NCI-H446 treated with DMSO at 0.1 percent for 48 hours (cell line): ENCODE measurements at regions not wholly inside any gene's neighbourhood (a gene's known extent, or its start where the extent isn't known, plus 50 kb on each side); places are given as distances from the start of the nearest gene placed in this dataset.
"Not testable (repeated sequence)": the region's sequence is repeated elsewhere in the genome, so short reads cannot be mapped to it uniquely, and the experiment has no call there.

Experiments used
- DNase-seq: peaks from one replicate; lab custom pipeline; 2025; lab: John Stamatoyannopoulos, UW

DNA sequence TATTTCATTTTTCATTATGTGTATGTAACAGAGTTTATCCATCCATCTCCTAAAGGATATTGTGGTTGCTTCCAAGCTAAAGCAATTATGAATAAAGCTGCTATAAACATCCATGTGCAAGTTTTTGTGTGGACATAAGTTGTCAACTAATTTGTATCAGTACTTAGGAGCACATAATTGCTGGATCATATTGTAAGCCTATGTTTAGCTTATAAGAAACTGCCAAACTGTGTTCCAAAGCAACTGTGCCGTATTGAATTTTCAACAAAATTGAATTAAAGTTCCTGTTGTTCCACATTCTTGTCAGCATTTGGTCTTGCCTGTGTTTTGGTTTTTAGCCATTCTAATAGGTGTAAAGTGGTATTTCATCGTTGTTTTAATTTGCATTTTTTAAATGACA, 416.9 kb downstream of the SLC6A15 start:
- DNase-seq = no peak

DNA sequence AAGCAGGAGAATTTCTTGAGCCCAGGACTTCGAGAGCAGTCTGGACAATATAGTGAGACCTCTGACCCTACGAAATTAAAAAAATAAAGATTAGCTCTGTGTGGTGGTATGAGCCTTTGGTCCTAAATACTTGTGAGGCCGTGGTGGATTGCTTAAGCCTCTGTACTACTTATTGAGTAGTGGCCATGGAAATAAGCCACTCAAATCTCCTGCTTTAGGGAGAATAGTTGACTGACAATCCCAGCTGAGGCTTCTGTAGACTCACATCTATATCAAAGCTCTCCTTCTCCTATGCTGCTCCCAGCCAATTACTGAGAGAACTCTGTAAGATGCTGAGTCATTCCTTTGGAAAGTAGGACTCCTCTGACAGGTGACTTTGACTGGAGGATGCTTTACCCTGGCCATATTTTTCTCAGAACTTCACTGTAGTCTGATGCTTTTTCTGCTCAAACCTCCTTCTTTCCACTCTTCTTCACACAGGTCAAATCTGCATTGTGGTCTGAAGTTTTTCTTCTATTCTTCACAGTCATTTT, 420.2 kb downstream of the SLC6A15 start:
- DNase-seq = no peak

DNA sequence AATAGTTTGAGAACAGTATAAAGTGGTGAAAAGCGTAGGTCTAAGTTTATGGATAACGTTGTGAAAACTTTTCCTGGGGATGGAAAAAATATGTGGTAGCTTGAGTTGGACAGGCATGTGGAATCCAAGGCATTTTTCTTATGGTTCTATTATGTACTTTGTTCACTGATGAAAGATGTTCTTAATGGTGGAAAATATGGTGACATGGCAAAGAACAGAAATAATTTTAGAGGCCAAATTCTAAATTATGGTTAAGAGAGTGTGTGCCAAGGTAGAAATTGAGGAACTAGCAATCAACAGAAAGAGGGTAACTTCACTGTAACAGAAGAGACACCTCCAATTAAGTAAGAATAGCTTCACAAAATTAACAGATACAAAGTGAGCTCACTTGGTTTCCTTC, 427.8 kb downstream of the SLC6A15 start:
- DNase-seq = no peak

DNA sequence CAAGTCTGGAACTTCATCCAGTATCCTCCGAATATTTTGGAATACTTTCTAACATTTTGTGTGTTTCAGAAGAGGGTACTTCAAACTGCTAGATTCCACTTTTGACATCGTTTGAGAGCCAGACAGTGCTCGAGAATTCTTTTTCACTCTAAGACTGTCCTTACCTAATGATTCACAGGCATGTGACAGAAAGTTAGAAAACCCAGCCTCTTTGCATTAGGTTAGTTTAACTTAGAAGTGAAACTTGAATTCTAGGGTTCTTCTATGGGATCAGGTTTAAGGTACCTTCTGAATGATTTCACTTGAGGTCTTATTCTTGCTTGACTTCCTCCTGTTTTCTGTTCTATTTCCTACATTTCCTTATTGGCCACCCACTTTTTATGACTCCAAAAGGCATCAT, 431.8 kb downstream of the SLC6A15 start:
- DNase-seq = no peak

DNA sequence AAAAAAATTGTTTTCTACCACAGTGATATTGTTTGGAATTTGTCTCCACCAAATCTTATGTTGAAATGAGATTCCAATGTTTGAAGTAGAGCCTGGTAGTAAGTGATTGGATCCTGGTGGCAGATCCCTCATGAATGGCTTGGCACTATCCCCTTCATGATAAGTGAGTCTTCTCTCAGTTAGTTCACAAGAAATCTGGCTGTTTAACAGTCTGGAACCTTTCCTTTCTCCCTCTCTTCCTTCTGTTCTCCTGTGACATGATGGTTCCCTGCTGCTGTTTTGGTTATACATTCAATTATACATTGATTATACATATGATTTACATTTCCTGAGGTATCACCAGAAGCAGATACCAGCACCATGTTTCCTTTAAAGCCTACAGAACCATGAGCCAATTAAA, 442.2 kb downstream of the SLC6A15 start:
- DNase-seq = no peak

DNA sequence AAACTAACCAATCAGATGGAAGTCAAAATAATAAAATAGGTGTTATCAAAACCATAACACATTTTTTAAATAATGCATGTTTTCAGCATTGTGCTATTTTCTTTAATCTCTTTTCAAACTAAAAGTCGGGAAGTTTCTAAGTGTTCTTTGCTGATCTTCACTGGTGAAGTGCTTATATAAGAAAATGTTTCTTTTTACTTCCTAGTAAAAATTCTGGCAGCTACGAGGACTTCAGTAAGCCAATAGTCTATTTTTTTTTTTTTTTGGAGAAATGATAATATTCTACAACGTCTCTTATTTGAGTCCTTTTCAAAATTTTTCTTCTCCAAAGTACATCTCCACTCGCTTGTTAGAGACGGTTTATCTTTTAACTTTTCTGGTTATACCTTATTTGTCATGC, 448.0 kb downstream of the SLC6A15 start:
- DNase-seq = no peak

DNA sequence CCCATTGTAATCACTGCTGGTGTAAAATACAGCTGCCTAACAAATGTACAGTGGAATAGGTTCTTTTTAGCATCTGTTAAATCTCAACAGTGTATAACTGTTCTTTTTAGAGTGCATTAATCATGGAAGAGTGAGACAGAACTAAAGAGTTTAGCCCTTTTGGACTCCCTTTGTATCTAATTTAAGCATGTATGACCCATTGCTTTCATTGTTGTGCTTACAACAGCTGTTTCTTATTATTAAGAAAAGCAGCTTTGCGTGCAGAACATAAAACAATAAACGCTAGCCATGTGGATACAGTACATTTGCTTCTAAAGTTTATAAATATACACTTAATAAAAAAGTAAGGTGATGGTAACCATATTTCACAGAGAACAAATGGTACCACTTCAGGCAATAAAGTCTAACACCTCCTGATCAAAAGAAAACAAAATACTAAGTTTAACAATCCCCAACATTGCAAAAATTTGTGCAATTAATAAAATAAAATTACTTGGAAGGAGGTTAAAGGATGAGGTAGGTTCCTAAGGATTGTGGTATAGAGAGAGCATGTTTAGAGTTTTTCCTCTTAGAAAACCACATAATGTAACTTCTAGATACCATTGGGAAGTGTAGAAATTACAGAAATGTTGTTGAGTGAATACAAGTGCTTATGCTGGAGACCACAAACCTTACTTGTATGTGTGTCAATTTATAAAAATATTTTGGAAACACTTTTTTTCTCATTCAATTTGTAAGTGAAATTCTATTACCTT, 448.7 kb downstream of the SLC6A15 start:
- DNase-seq = no peak

DNA sequence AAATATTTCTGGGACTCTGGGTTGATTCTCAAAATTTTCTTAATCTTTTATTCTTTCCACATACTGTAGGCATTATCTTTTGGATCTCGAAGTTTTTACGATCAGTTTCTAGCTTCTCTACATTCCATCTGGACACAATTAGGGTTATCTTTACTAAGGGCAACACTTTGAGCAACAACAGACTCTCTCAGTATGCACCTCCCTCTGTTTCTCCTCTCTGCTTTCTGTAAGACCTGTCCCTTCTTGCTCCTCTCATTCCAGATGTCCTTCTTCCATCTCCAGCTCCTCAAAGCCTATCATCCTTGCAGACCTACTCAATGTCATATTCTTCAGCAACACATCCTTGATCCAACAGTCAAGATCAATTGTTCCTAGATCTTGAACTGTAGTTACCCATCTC, 457.0 kb downstream of the SLC6A15 start:
- no peak for DNase-seq

DNA sequence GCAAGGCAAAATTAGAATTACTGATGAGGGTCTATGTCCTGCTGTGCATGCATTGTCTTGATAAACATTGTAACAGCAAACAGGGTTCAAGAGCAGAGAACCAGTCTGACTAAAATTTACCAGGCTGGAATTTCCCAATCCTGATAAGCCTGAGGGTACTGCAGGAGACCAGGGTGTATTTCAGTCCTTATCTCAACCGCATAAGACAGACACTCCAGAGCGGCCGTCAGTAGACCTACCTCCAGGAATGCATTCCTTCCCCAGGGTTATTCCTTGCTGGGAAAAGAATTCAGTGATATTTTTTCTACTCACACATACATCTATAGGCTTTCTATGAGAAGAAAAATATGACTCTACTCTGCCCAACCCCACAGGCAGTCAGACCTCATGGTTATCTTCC, 466.1 kb downstream of the SLC6A15 start:
- DNase-seq = not testable (repeated sequence)

DNA sequence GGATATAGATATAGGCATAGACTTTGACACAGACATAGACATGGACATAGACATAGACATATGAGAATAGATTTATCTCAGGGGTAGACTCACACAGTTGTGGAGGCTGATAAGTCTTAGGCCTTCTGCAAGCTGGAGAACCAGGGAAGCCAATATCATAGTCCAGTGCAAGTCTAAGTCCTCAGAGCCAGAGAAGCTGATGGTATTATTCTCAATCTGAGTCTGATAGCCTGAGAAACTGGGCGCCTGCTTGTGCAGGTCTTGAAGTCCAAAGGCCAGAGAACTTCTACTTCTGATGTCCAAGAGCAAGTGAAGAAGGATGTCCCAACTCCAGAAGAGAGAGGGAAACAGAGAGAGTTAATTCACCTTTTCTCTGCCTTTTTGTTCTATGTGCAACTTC, 476.5 kb downstream of the SLC6A15 start:
- DNase-seq = no peak

DNA sequence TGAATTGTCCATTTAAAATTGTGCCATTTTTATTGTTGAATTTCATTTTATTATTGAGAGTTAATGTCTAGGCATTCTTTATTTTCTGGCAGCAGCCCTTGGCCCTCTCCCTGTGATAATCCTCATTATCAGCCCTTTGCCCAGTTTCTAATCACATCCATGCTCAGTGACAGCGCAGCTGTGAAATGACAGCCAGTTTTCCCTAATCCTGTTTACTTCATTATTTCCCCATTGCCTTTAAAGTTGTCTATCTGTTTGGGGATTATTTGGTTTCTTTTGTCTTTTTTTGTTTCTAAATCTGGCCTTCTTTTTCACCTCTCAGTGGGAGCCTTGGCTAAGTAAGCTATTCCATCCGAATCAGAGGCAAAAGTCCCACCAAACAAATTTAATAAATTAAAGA, 476.9 kb downstream of the SLC6A15 start:
- DNase-seq = no peak

DNA sequence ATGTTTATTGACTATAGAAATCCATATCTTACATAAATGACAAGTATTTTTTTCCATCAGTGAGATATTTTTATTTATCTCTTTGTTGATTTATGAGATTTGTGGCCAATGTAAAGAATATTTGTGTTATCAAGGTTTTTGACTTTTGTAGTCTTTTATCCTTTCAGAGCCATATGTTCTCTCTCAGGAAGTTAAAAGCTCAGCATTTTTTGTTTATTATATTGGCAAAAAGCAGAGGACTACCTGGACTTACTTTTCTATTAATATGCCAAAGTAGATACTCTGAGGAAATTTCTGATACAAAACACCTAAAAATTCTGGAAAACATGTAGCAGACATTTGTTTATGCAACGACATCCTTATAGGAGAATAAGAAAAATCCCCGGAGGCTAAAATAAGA, 490.3 kb downstream of the SLC6A15 start:
- DNase-seq = no peak

DNA sequence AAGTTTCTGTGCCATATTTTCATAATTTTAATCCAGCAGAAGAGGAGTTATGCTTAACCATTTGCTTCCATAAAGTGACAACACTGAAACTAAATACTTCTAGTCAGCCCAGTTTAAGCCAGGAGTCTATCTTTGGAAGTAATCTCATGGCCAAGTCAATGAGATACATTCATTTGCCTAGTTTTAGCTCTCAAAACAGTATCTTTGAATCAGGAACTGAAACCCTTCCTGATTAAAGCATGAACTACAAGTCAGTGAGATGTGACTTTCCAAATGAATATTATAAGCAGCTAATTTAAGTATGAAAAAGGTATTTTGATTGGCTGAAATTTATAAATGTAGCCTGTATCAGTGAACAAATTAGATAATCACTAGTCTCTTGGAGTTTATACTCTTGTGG, 491.5 kb downstream of the SLC6A15 start:
- DNase-seq = no peak

DNA sequence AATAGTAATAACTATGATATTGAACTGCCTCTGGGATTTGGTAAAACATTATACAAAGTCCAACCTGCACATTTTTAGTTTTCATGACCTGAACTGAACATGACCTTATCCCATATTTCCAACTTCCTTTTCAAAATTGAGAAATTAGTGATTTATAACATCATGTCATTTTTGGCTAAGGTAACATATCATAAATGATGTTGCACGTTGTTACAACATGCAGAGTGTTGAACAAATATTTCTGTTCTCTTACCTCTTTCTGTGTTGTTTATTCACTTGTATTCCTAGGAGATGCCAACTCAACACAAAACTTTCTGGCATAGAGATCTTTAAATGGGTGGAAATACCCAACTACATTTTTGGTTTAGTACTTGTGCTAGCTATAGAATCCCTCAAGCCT, 496.0 kb downstream of the SLC6A15 start:
- DNase-seq = no peak

DNA sequence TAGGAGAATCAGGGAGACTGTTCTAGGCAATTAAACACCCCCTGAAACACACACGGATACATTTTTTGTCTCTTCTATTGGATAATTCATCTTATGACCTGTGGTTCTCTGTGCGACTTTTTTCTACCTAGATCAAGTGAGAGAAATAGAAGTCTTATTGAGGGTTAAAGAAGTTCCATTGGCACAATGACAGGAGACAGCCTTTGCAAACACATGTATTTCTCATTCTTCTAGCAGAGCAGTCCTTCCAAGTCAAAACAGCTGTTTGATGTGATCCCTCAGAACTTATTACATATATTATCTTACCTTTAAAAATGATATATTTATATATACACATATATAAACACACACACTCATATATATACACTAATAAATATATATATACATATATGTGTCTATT, 496.7 kb downstream of the SLC6A15 start:
- DNase-seq = no peak

DNA sequence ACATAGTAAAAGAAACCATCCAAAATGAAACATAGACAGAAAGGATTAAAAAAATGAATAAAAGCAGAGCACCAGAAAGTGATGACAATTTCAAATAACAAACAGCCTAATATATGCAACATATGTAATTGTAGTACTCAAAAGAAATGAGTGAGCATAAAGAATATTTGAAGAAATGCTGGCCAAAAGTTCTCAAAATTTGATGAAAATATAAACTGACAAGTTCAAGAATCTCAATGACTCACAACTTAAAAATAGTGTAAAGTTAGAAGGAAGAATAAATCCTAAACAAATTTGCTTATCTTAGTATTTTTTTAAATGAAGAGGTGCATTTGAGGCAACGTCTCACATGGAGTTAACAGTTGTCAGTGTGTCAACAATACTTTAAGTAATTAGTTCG, 498.9 kb downstream of the SLC6A15 start:
- no peak for DNase-seq

DNA sequence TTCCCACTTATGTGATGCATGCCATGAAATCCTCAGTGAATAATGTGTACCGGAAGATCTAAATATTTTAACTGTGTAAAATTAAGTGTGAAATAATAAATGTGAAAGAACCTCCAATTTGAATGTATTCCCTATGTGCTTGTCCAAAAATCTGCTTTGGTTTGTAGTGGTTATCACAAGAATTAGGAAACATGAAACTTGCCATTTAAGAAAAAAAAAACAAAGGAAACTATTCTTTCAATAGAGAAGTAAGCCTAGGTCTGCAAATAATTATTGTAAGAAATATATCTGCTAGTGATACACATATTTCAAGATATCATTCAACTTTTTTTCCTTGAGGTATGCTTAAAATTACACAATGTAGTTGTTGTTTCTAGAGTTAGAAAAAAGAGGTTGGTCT, 500.4 kb downstream of the SLC6A15 start:
- no peak for DNase-seq

DNA sequence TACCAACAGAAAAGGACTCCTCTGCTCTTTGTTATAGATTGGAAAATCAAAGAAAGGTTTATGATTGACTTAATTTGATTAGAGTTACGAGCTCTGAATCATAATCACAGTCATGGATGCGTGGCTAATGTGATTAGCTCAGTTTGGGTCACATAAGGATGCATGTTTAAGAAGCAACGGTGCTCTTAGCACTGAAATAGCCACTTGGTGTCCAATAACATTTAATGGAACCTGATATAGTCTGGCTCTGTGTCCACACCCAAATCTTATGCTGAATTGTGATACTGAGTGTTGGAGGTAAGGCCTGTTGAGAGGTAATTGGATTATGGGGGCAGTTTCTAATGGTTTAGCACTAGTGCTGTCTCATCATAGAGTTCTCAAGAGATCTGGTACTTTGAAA, 501.6 kb downstream of the SLC6A15 start:
- DNase-seq = no peak

DNA sequence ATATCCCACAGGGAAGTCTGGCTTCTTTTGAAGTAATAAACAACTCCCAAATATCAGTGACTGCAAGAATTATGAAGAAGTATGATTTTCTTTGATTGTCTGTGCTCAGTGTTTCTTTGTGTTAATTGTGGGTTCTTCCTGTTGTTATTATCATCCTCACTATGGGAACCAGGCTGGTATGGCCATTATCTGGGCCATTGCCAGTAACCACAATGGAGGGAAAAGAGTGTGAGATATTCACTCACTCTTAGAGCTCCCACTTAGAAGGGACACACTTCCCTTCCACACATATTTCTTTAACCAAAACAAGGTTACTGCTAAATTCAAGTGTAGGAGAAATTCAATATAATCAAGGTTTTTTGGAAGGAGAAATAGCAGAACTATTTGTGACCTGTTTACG, 503.7 kb downstream of the SLC6A15 start:
- no peak for DNase-seq

DNA sequence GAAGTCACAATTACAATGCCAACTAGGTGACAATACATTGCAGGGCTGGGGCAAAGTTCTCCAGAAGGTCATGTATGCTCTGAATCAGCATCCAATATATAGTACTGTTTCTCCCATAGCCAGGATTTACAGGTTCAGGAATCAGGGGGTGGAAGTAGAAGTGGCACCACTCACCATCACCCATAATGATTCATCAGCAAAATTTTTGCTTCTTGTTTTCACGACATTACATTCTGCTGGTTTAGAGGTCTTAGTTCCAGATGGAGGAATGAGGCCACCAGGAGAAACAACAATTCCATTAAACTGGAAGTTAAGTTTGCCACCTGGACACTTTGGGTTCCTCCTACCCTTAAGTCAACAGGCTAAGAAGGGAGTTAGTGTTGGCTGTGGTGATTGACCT, 505.9 kb downstream of the SLC6A15 start:
- DNase-seq = not testable (repeated sequence)

DNA sequence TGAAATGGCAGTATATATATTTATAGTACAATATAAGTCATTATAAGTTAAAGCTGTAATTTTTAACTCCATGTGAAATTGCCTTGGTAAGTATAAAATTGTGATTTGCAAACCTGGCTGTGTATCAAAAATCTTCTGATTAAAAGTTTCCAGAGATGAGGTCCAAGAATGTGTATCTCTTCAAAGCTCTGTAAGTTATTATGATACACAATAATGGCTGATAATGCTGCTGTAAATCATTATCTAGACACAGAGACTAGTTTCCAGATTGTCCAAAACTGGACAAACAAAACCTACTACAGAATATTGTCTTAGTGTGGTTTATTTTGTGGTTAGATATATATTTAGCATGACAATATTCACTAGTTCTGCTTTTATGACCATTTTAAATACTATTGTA, 514.8 kb downstream of the SLC6A15 start:
- no peak for DNase-seq

DNA sequence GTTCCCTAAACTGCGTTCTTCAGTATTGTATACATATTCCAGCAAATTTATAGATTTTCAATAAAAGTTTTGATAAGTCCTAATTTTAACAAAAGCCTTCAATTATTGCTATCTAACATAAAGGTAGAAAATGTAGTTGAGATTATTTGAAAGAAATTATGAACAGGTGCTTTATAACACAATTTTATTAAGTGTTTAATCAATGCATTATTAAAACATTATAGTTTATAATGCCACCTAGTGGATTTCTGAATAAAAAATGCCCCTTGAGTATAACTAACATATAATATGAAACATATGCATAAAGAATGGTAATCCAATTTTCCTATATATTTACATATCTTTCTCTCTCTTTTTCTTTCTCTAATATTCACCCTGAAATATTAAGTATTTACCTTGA, 515.3 kb downstream of the SLC6A15 start:
- peak; percentile 18 for DNase-seq

DNA sequence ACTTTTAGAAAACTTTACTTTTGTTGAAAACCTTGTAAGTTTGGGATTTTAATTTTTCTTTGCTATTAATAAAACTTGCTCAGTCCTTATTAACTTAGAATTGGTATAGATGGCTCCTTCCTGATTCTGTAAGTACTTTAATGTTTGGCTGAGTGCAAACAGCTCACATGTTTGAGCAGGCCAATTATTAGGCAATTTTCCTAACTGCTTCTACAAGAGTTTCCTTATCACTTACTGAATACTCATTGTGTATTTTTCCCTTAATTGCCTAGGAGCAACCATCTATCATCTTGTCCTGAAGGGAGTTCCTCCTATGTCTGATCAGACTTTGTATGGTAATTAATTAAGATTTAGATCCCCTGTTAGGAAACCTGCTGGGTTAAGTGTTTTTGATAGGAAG, 521.4 kb downstream of the SLC6A15 start:
- not testable (repeated sequence) for DNase-seq

DNA sequence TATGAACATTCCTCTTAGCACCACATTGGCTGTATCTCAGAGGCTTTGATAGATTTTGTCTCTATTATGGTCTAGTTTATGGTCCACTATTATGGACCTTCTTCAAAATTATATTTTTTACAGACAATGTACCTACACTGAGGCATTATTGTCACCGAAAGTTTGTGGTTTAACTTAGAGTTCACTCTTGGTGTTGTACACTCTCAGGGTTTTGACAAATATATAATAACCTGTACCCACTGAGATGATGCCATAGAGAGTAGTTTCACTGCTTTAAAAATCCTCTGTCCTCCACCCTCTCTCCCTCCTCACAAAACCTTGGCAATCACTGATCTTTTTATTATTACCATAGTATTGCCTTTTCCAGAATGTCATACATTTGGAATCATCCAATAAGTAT, 528.2 kb downstream of the SLC6A15 start:
- no peak for DNase-seq
